Breast epithelium (tissue), 4 donors: ENCODE measurements at regions not wholly inside any gene's neighbourhood (a gene's known extent, or its start where the extent isn't known, plus 50 kb on each side); places are given as distances from the start of the nearest gene placed in this dataset.

Source experiments
- DNase-seq, 2 donors: peaks; one replicate each; pipeline ENCODE4 v3.0.0-alpha.2; 2019; ENCODE audit warnings: low spot score in 2 of 2
- H3K27ac ChIP-seq, 2 donors: fragments of 200-600 bp; sonication (generic) in 1 of 2; one replicate each; pipeline ENCODE4 v1.5.1; 2016 to 2019; ENCODE audit warnings: mild to moderate bottlenecking in 1 of 2
- H3K27me3 ChIP-seq, 2 donors: fragments of 200-600 bp; sonication (generic) in 1 of 2; one replicate each; pipeline versions ENCODE4 v1.5.1 to v1.6.0; 2017 to 2019; ENCODE audit warnings: control low read depth in 1 of 2, mild to moderate bottlenecking in 1 of 2
- H3K36me3 ChIP-seq: fragments of 200-600 bp; one replicate; pipeline ENCODE4 v1.5.1; 2019
- H3K4me1 ChIP-seq, 2 donors: fragments of 200-600 bp; sonication (generic); one replicate each; pipeline ENCODE4 v1.5.1; 2016 to 2019; ENCODE audit warnings: control low read depth in 1 of 2
- H3K4me3 ChIP-seq, 3 donors: fragments of 200-600 bp; sonication (generic); 1 replicate in 2 of 3; 2 replicates in 1 of 3; pipeline ENCODE4 v1.5.1; 2016 to 2019; ENCODE audit warnings: mild to moderate bottlenecking in 3 of 3, moderate library complexity in 2 of 3
- H3K9me3 ChIP-seq, 2 donors: fragments of 200-600 bp; sonication (generic) in 1 of 2; one replicate each; pipeline ENCODE4 v1.5.1; 2016 to 2019; ENCODE audit warnings: control low read depth in 1 of 2
- CTCF ChIP-seq, 3 donors: fragments of 450-650 bp; IDR thresholded peaks; one replicate each; pipeline ENCODE4 v1.5.1; 2016 to 2017; ENCODE audit warnings: antibody characterized with exemption in 3 of 3, mild to moderate bottlenecking in 3 of 3, moderate library complexity in 3 of 3
- POLR2A ChIP-seq: fragments of 450-650 bp; IDR thresholded peaks from one replicate; pipeline ENCODE4 v1.6.1; 2016; ENCODE audit warnings: antibody characterized with exemption, mild to moderate bottlenecking, moderate library complexity
- POLR2AphosphoS5 ChIP-seq, 3 donors: sonication (generic); formaldehyde crosslinking; IDR thresholded peaks; one replicate each; pipeline ENCODE4 v1.6.1; 2017; ENCODE audit warnings: antibody characterized with exemption in 3 of 3
- intact Hi-C: fragments of 100-400 bp; cut with DNase I; formaldehyde crosslinking; loops from one replicate; pipeline ENCODE4 v1.15.1; 2023; ENCODE audit warnings: low total_unique reads

GRCh38 chr2:53087874-53088461 is 679.6 kb upstream of the CHAC2 start:
- Histone ChIP-seq H3K27me3 (no peaks in the 10 kb centered on the region), H3K4me3 (no peak overlapping the region), H3K4me1 (no peaks in the 10 kb centered on the region), H3K27ac (no peak overlapping the region), H3K36me3 (no peaks in the 10 kb centered on the region), H3K9me3 (peaks cover 0 to 4% of the 10 kb centered on the region in 2 donors)
- TF ChIP-seq CTCF (IDR thresholded peaks at IDR 0.05), result no peak
- TF ChIP-seq POLR2AphosphoS5 (IDR thresholded peaks at IDR 0.05), result no peak
- TF ChIP-seq POLR2A, result no peak
- intact Hi-C loops, result no loop called here
- DNase-seq, result no peak

GRCh38 chr2:53087262-53087873 is 680.2 kb upstream of the CHAC2 start:
- H3K27ac ChIP-seq, result no peak overlapping the region
- peaks cover 0 to 4% of the 10 kb centered on the region in 2 donors for H3K9me3 ChIP-seq
- H3K27me3 ChIP-seq, result no peaks in the 10 kb centered on the region
- DNase-seq, result no peak
- H3K4me3 ChIP-seq, result no peak overlapping the region
- H3K4me1 ChIP-seq, result no peaks in the 10 kb centered on the region
- TF ChIP-seq CTCF (IDR thresholded peaks at IDR 0.05) (no peak), POLR2AphosphoS5 (IDR thresholded peaks at IDR 0.05) (no peak), POLR2A (no peak)
- intact Hi-C loops, result no loop called here
- H3K36me3 ChIP-seq, result no peaks in the 10 kb centered on the region

- H3K36me3 ChIP-seq, result no peaks in the 10 kb centered on the region
- DNase-seq, result no peak
- no peak overlapping the region for H3K27ac ChIP-seq
- intact Hi-C loops, result loop anchor here (5.0 kb wide), 1 partner anchor 205 kb away; no protein-coding TSS in a partner anchor
- no peaks in the 10 kb centered on the region for H3K4me1 ChIP-seq
- no peaks in the 10 kb centered on the region for H3K27me3 ChIP-seq
- TF ChIP-seq POLR2AphosphoS5 (IDR thresholded peaks at IDR 0.05) (no peak), CTCF (IDR thresholded peaks at IDR 0.05) (no peak), POLR2A (no peak)
- H3K4me3 ChIP-seq, result no peak overlapping the region
- peaks cover 5 to 14% of the 10 kb centered on the region in 2 donors for H3K9me3 ChIP-seq
Measured at GRCh38 chr2:53077413-53077812, 690.2 kb upstream of the CHAC2 start.

GRCh38 chr2:53075760-53076159 is 691.8 kb upstream of the CHAC2 start:
- DNase-seq, result no peak
- H3K36me3 ChIP-seq, result no peaks in the 10 kb centered on the region
- H3K27ac ChIP-seq, result no peak overlapping the region
- H3K27me3 ChIP-seq, result no peaks in the 10 kb centered on the region
- H3K4me1 ChIP-seq, result no peaks in the 10 kb centered on the region
- H3K4me3 ChIP-seq, result no peak overlapping the region
- peaks cover 0 to 4% of the 10 kb centered on the region in 2 donors for H3K9me3 ChIP-seq
- intact Hi-C loops, result loop anchor here (5.0 kb wide), 1 partner anchor 207 kb away; no protein-coding TSS in a partner anchor
- TF ChIP-seq POLR2AphosphoS5 (IDR thresholded peaks at IDR 0.05), result no peak
- TF ChIP-seq POLR2A, result no peak
- no peak for TF ChIP-seq CTCF (IDR thresholded peaks at IDR 0.05)

- TF ChIP-seq CTCF (IDR thresholded peaks at IDR 0.05) (no peak), POLR2A (no peak), POLR2AphosphoS5 (IDR thresholded peaks at IDR 0.05) (no peak)
- Histone ChIP-seq H3K27ac (no peak overlapping the region), H3K9me3 (no peaks in the 10 kb centered on the region), H3K4me3 (no peak overlapping the region), H3K27me3 (no peaks in the 10 kb centered on the region), H3K36me3 (no peaks in the 10 kb centered on the region), H3K4me1 (no peaks in the 10 kb centered on the region)
- intact Hi-C loops, result no loop called here
- DNase-seq, result no peak
Measured at GRCh38 chr2:53067533-53067932, 700.1 kb upstream of the CHAC2 start.
